Activated CD4-positive, CD25-positive, alpha-beta regulatory T cell treated with anti-CD3 and anti-CD28 coated beads, Interleukin-2, amount 50 U/mL, for 16 hours (primary cell): ENCODE measurements at regions not wholly inside any gene's neighbourhood (a gene's known extent, or its start where the extent isn't known, plus 50 kb on each side); places are given as distances from the start of the nearest gene placed in this dataset.
A peak's percentile ranks its signal among the peaks of the same experiment; 100 is the strongest.

Source experiments
- DNase-seq: peaks from one replicate; pipeline ENCODE4 v3.0.0-alpha.2; 2020; ENCODE audit warnings: low read depth, low spot score

- DNase-seq = no peak
Observed at GRCh38 chr10:1961989-1962388, 224.7 kb upstream of the ADARB2 start.

DNA sequence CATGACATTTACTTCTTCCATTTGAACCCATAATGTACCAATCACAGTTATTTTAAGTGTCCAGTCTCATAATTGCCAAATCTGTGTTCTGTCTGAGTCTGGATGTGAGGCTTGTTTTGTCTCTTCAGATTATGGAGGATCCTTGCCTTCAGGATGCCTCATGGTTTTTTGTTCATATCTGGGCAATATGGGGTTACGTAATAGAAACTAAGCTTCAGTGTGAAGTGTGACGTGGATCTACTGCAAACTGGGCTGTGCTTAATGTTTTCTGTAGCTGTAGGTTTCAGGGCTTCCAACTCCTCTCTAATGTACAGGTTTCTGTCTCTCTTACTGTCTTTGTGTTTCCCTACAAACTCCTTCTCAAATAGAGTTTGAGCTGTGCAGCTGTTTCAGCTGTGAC, 223.7 kb upstream of the ADARB2 start:
- no peak for DNase-seq

DNA sequence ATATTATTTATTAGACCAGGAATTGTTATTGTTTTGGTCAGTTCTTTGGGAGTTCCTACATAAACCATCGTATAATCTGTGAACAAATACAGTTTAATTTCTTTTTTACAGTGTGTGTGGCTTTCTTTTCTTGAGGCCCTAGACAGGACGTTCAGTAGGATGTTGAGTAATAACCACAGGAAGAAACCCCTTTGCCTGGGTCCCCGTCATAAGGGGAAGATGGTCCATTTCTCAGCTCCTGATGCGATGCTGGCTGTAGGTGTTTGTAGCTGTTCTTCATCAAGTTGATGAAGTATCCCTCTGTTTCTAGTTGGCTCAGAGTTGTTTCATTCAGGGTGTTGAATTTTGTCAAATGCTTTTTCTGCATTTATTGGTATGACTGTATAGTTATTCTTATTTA, 219.7 kb upstream of the ADARB2 start:
- DNase-seq = no peak

- DNase-seq = no peak
Observed at GRCh38 chr10:1954300-1954699, 217.0 kb upstream of the ADARB2 start.

DNA sequence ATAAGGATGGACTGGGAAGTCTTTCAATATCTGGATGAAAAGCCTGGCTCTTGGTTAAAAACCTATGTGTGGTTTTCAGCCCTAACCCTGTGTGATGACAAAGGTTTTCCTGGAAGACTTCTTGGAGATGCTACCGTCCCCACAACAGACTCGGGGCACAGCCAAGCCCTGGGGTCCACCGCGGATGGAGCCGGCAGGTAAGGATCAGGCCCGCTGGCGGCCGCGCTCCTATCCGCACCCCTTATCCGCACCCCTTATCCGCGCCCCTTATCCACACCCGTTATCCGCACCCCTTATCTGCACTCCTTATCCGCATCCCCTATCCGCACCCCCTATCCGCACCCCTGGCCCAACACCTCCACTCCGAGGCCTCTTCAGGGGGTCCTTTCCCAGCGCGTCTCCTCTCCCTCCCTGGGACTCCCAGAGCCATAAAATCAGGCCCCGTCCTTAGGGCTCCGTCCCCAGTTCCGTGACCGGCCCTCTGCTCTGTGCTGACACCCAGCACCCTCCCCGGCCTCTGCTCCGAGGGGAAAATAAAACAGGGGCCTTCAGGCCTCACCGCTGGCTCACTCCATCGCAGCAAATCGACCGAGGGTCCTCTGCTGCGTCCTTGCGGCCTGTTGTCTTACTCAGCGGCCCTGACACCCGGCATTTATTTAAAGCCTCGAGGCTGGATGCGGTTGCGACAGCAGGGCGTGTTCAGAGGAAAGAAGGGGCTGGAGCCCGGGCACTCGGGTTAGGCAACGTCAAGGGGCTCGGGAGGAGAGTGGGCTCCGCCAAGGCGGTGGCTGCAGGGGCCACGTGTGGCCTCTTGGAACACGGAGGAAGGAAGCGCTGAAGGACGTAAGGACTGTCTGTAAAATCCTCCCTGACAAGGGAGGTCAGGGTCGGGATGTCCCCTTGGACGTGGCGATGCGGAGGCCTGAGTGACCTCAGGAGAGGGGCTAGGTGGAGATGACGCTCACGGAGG, 215.1 kb upstream of the ADARB2 start:
- DNase-seq = no peak

DNA sequence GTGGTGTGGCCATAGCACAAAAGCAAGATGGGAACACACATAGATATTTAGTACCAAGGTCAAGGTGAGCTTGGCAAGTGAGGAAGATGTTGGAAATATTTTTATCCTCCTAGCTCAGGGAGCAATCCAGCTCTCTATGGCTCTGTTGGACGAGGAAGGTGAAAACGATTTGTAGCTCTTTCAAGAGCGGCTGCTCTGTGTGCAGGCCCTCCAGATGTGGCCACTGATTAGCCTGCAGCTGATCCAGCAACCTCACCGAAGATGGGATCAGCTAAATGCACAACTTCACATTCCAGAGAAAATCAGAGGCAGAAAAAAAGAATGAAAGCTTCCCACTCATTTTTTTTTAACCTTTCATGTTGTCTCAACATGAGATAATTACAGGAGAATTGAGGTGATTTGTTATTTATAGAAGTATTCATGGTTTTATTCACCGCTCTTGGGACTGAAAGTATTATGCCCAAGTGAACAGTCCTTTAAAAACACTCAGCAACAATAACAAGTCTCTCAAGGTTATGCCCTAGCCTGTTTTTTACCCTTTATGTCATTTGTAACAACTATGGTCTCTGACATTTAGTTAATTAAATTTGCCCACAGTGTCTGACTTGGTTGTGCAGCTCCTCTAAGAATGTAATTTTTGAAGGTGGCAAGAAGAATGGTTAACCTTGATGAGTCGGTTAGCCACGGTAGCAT, 213.6 kb upstream of the ADARB2 start:
- DNase-seq = no peak

GRCh38 chr10:1947464-1948003, 210.2 kb upstream of the ADARB2 start:
- DNase-seq = no peak

- no peak for DNase-seq
Observed at GRCh38 chr10:1944487-1944886, 207.2 kb upstream of the ADARB2 start.

- DNase-seq = no peak
Observed at GRCh38 chr10:1942478-1942877, 205.2 kb upstream of the ADARB2 start.

- peak; percentile 34 for DNase-seq
Observed at GRCh38 chr10:1939016-1939415, 201.7 kb upstream of the ADARB2 start.

- DNase-seq = no peak
Observed at GRCh38 chr10:1938317-1938716, 201.0 kb upstream of the ADARB2 start.

DNA sequence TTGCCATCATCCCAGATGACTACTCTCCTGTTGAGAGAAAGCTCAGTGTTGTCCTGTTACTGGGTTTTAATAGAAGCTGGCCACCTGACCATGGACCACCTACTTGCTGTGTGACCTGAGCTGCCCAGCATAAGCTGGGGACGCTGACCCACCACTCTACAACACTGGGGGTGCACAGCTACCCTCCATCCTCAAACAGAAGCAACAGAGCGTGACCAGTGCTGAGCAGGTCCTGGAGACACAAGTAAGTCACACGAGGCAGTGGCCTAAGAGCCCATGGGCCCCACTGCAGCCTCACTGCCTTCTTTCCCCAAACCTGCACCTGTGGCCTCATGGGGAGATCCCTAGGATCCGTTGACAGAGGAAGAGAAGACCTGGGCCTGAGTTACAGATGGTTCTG, 198.6 kb upstream of the ADARB2 start:
- no peak for DNase-seq

DNA sequence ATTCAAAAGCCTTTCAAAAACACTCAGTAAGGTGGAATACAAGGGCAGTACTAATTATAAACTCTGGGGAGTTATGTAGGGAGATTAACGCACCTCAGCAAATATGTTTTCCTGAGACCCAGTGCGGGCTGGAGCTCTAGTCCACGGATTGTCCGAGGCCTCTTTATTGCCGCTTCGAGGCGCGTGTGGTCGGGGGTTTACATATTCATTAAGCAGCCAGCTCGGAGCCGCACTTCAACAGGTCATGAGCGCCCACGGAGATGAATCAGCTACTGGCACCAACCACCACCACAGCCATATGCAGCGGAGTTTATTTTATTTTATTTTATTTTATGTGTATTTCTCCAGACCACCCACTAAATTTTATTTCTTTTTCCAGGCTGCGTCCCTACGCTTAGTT, 195.9 kb upstream of the ADARB2 start:
- DNase-seq = no peak

GRCh38 chr10:1932692-1933094, 195.4 kb upstream of the ADARB2 start:
- DNase-seq = no peak

DNA sequence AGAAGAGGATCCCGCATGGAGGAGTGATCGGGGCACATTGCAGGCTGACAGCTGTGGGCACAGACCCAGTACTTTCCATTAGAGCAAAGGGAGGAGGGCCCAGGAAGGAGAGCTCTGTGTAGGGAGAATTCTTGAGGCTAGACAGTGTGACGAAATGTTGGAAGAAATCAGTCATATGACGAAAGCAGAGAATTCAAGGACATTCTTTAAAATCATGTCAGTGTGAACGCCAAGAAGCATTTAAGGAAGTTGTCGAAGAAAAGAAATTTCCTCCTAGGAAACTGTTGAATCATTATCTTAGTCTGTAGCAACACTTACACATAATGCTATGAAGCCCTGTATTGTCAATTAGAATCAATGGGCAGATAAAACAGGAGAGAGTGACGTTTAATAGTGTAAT, 191.3 kb upstream of the ADARB2 start:
- no peak for DNase-seq

DNA sequence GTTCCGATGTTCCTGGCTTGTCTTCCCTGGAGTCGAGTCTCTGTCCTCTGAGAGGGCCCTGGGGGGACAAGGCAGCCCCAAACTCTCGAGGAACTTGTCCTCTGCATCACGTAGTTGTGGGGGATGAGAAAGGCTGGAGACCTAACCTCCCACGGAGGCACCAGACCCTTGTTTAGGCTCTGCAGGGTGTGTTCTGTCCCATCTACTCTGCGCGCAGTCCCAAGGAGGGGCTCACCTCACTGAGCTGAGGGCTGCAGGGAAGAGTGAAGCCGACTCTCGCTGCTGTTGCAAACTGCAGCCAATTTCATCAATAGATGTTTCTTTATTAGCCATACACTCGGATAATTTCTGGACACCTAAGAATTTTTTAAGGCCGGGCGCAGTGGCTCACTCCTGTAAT, 186.7 kb upstream of the ADARB2 start:
- no peak for DNase-seq

- DNase-seq = no peak
Observed at GRCh38 chr10:1923586-1923985, 186.3 kb upstream of the ADARB2 start.

- no peak for DNase-seq
Observed at GRCh38 chr10:1920941-1921340, 183.6 kb upstream of the ADARB2 start.

GRCh38 chr10:1920127-1920526, 182.8 kb upstream of the ADARB2 start:
- DNase-seq = no peak

GRCh38 chr10:1911771-1912170, 174.4 kb upstream of the ADARB2 start:
- DNase-seq = no peak

- DNase-seq = no peak
Observed at GRCh38 chr10:1903982-1904381, 166.7 kb upstream of the ADARB2 start.

DNA sequence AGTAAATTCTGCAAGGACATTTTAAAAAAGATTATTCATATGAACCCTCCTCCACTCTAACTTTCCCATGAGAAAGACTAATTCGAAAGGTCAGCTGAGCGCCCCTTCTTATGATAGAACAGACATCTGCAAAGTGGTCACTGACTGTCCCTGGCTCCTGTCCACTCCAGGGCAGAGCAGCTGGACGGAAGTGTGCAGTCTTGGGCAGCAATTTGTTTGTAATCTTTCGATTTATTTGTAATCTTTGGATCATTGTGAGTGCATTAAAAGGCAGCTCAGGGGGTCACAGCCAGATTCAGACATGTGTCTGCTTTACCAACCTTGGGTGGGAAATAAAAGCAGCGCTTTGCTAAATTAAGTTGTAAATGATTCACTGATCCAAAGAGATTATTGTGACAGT, 158.8 kb upstream of the ADARB2 start:
- no peak for DNase-seq

- no peak for DNase-seq
Observed at GRCh38 chr10:1895691-1896090, 158.4 kb upstream of the ADARB2 start.
